ENCODE measurements at regions not wholly inside any gene's neighbourhood (a gene's known extent, or its start where the extent isn't known, plus 50 kb on each side); places are given as distances from the start of the nearest gene placed in this dataset.

DNA sequence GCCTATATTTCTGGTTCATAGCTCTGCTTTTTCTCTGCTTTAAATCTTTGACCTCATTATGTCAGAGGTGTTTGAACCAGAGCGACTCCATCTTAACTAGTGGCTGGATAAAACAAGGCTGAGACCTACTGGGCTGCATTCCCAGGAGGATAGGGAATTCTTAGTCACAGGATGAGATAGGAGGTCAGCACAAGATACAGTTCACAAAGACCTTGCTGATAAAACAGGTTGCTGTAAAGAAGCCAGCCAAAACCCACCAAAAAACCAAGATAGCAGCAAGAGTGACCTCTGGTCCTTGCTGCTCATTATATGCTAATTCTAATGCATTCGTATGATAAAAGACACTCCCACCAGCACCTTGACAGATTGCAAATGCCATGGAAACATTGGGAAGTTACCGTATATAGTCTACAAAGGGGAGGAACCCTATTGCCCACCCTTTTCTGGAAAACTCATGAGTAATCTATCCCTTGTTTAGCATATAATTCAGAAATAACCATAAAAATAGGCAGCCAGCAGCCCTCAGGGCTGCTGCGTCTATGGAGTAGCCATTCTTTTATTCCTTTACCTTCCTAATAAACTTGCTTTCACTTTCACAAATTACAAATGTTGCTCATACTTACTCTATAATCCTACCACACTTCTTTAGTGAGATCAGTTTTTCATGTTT lies 193.9 kb downstream of the NAF1 start:
- TF ChIP-seq, protein P1, sequence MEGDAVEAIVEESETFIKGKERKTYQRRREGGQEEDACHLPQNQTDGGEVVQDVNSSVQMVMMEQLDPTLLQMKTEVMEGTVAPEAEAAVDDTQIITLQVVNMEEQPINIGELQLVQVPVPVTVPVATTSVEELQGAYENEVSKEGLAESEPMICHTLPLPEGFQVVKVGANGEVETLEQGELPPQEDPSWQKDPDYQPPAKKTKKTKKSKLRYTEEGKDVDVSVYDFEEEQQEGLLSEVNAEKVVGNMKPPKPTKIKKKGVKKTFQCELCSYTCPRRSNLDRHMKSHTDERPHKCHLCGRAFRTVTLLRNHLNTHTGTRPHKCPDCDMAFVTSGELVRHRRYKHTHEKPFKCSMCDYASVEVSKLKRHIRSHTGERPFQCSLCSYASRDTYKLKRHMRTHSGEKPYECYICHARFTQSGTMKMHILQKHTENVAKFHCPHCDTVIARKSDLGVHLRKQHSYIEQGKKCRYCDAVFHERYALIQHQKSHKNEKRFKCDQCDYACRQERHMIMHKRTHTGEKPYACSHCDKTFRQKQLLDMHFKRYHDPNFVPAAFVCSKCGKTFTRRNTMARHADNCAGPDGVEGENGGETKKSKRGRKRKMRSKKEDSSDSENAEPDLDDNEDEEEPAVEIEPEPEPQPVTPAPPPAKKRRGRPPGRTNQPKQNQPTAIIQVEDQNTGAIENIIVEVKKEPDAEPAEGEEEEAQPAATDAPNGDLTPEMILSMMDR (IDR thresholded peaks at IDR 0.05) = no peak

DNA sequence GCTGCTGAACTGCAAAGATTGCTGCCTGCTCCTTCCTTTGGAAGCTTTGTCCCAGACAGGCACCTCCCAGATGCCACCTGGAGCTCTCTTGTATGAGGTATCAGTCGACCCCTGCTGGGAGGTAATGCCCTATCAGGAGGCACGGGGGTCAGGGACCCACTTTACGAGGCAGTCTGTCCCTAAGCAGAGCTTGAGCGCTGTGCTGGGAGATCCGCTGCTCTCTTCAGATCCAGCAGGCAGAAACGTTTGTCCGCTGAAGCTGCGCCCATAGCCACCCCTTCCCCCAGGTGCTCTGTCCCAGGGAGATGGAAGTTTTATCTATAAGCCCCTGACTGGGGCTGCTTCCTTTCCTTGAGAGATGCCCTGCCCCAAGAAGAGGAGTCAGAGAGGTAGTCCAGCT lies 197.5 kb downstream of the NAF1 start:
- TF ChIP-seq, protein P1 (IDR thresholded peaks at IDR 0.05) = no peak

DNA sequence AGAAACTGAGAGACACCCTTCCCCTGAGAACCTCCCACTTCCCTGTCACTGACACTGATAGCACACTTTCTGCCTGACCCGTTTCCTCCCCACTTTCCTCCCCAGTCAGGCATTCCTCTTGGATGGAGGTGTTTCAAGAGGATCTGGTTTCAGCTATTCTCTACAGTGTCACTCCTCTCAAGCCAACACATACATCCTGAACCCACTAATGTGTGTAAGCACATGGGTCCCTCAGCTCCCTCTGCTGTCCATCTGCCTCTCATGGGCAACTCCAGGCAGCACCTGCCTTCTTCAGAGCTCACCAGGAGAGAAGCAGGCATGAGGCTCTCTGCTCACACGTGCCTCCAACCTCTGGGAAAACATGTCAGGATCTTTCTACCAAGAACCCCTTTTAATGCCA lies 207.6 kb downstream of the NAF1 start:
- TF ChIP-seq, protein P1 (IDR thresholded peaks at IDR 0.05) = peak; percentile 20; the same call in 1 of the 2 replicates

DNA sequence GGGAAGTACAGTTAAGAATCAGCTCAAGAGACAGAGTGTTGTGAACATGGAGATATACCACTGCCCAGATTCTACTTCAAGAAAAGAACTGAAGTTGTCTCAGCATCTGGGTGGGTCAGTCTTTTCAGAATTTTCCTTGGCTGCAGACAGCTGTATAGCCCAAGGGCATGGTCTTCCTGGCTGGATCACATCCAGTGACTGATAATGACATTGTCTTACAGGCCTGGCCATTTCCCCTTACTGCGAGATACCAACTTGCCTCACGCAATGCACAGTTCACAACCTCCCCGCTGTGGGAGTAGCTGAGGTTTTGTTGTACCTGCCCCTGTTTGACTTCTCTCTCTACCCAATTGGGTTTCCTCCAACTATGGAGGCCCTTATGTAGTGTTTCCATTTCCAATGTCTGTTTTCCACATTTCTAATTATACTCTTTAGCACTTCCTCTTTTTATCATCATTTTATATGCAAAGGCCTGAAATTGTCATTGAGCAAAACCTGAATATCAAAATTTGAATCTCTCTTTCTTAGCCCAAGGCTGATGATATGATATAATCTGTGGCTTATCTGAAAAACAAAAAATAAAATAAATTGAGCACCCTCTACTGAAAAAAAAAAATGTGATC lies 209.1 kb downstream of the NAF1 start:
- TF ChIP-seq, protein P1 (IDR thresholded peaks at IDR 0.05) = no peak

DNA sequence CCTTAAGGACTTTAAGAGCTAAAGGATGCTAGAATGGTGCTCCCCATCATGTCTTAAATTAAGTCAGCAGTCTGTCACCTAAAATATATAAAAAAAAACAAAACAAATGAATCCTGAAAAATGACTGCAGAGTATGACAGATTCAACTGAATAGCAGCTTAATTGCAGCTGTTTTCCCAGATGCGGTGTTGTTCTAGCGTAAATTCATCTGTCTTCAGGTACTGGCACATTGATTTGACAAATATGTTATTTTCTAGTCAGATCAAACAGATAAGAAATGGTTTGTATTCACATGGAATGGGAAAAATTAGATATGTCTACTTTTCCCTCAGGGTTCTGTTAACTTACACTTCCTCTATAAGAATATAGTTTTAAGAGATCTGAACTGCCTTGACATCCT lies 211.7 kb downstream of the NAF1 start:
- TF ChIP-seq, protein P1 (IDR thresholded peaks at IDR 0.05) = no peak

DNA sequence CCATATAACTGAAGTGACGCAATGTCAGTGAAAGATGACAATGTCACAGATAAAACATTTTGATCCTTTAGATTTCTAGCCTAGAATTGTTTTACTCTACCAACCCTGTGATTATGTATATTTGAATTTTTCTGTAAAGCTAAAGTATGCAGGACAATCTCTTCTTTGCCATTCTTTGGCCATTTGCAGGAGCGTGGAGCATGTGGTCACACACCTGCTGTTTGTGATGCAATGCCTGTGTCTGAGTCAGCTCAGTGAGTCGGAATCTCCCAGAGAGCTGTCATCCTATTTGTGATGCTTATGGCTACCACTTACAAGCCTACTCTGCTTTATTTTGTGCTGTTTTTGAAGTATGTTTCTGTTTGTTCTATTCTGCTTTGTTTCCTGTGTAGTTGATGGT lies 214.5 kb downstream of the NAF1 start:
- TF ChIP-seq, protein P1 (IDR thresholded peaks at IDR 0.05) = no peak

DNA sequence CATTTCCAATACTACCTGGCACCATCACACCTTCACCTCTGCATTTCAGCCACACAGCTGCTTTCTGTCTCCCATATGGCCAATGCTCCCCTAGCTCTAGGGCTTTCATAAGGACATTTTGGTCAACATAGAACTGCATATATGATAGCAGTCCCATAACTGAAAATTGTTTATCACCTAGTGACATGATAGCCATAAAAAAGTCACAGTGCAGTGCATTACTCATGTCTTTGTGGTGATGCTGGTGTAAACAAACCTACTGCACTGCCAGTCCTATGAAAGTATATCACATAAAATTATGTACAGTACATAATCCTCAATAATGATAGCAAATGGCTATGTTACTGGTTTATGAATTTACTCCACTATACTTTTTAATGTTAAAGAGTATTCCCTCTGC lies 221.0 kb downstream of the NAF1 start:
- TF ChIP-seq, protein P1 (IDR thresholded peaks at IDR 0.05) = no peak

Measured in LNCAP (cell line).